SK-N-SH treated with all-trans-retinoic acid at 6 μM for 48 hours (cell line): ENCODE measurements at regions not wholly inside any gene's neighbourhood (a gene's known extent, or its start where the extent isn't known, plus 50 kb on each side); places are given as distances from the start of the nearest gene placed in this dataset.

Source experiments
- ATAC-seq: fragments of 200-7000 bp; cut with Tn5 transposase; 3 replicates; pipeline ENCODE4 v1.9.1; 2020; ENCODE audit warnings: mild to moderate bottlenecking, moderate library complexity
- ARNTL ChIP-seq: fragments of 450-650 bp; formaldehyde crosslinking; IDR thresholded peaks from 2 replicates; pipeline ENCODE4 v1.5.0; 2020; ENCODE audit warnings: low read depth, mild to moderate bottlenecking, moderate library complexity, borderline replicate concordance
- BACH2 ChIP-seq: fragments of 250-450 bp; sonication (Bioruptor Pico); IDR thresholded peaks from 2 replicates; pipeline ENCODE4 v1.9.0; 2021; ENCODE audit warnings: mild to moderate bottlenecking, borderline replicate concordance
- CSDC2 ChIP-seq: fragments of 250-450 bp; sonication (Bioruptor Pico); IDR thresholded peaks from 2 replicates; pipeline ENCODE4 v1.5.0; 2020; ENCODE audit warnings: mild to moderate bottlenecking, moderate library complexity
- CSRNP3 ChIP-seq: fragments of 250-450 bp; sonication (Bioruptor Pico); IDR thresholded peaks from 2 replicates; pipeline ENCODE4 v1.5.1; 2021; ENCODE audit warnings: mild to moderate bottlenecking, moderate library complexity
- ESRRG ChIP-seq: fragments of 250-450 bp; sonication (Bioruptor Pico); IDR thresholded peaks from 2 replicates; pipeline ENCODE4 v1.6.1; 2021; ENCODE audit warnings: mild to moderate bottlenecking
- GLIS3 ChIP-seq: fragments of 250-450 bp; sonication (Bioruptor Pico); IDR thresholded peaks from 2 replicates; pipeline ENCODE4 v1.5.0; 2020; ENCODE audit warnings: mild to moderate bottlenecking, moderate library complexity
- ISL1 ChIP-seq: fragments of 250-450 bp; sonication (Bioruptor Pico); IDR thresholded peaks from 2 replicates; pipeline ENCODE4 v2.1.2; 2022; ENCODE audit warnings: mild to moderate bottlenecking, moderate library complexity
- OSR1 ChIP-seq: fragments of 250-450 bp; sonication (Bioruptor Pico); IDR thresholded peaks from 2 replicates; pipeline ENCODE4 v1.8.0; 2022; ENCODE audit warnings: moderate library complexity, mild to moderate bottlenecking, inconsistent platforms
- PATZ1 ChIP-seq: fragments of 250-450 bp; sonication (Bioruptor Pico); IDR thresholded peaks from 2 replicates; pipeline ENCODE4 v1.8.0; 2020; ENCODE audit warnings: mild to moderate bottlenecking, moderate library complexity, borderline replicate concordance
- PPARA ChIP-seq: fragments of 250-450 bp; sonication (Bioruptor Pico); IDR thresholded peaks from 2 replicates; pipeline ENCODE4 v1.5.0; 2020; ENCODE audit warnings: mild to moderate bottlenecking, borderline replicate concordance
- RARB ChIP-seq: fragments of 250-450 bp; sonication (Bioruptor Pico); IDR thresholded peaks from 2 replicates; pipeline ENCODE4 v1.8.0; 2021; ENCODE audit warnings: mild to moderate bottlenecking, moderate library complexity
- TCF4 ChIP-seq: fragments of 250-450 bp; sonication (Bioruptor Pico); IDR thresholded peaks from 2 replicates; pipeline ENCODE4 v1.8.0; 2021; ENCODE audit warnings: mild to moderate bottlenecking, moderate library complexity, borderline replicate concordance
- TOX ChIP-seq: fragments of 250-450 bp; sonication (Bioruptor Pico); IDR thresholded peaks from 2 replicates; pipeline ENCODE4 v1.8.0; 2021; ENCODE audit warnings: mild to moderate bottlenecking, moderate library complexity, borderline replicate concordance
- TSHZ2 ChIP-seq: fragments of 250-450 bp; sonication (Bioruptor Pico); IDR thresholded peaks from 2 replicates; pipeline ENCODE4 v1.5.0; 2020; ENCODE audit warnings: mild to moderate bottlenecking, moderate library complexity
- ZC3H10 ChIP-seq: fragments of 250-450 bp; sonication (Bioruptor Pico); IDR thresholded peaks from 2 replicates; pipeline ENCODE4 v1.5.1; 2021; ENCODE audit warnings: mild to moderate bottlenecking, moderate library complexity
- ZFP3 ChIP-seq: fragments of 250-450 bp; sonication (Bioruptor Pico); IDR thresholded peaks from 2 replicates; pipeline ENCODE4 v1.5.0; 2020; ENCODE audit warnings: mild to moderate bottlenecking, moderate library complexity
- ZFP30 ChIP-seq: fragments of 450-650 bp; formaldehyde crosslinking; IDR thresholded peaks from 2 replicates; pipeline ENCODE4 v1.5.0; 2022; ENCODE audit warnings: mild to moderate bottlenecking, moderate library complexity
- ZNF565 ChIP-seq: fragments of 450-650 bp; formaldehyde crosslinking; conservative IDR thresholded peaks from 2 replicates; pipeline ENCODE4 v1.5.0; 2020; ENCODE audit warnings: low read depth, mild to moderate bottlenecking, moderate library complexity
- ZNF8 ChIP-seq: fragments of 450-650 bp; formaldehyde crosslinking; IDR thresholded peaks from 2 replicates; pipeline ENCODE4 v1.5.0; 2020; ENCODE audit warnings: mild to moderate bottlenecking, moderate library complexity

- ATAC-seq = no peak
- TF ChIP-seq OSR1 (CRISPR knock-in tag) (no peak), PATZ1 (CRISPR knock-in tag) (no peak), ZC3H10 (CRISPR knock-in tag) (no peak), ARNTL (CRISPR knock-in tag) (no peak), RARB (CRISPR knock-in tag) (no peak), ZFP3 (CRISPR knock-in tag) (no peak), GLIS3 (CRISPR knock-in tag) (no peak), CSRNP3 (CRISPR knock-in tag) (no peak), ZFP30 (no peak), ZNF8 (CRISPR knock-in tag) (no peak), ISL1 (CRISPR knock-in tag) (no peak), TCF4 (CRISPR knock-in tag) (no peak), PPARA (no peak), ESRRG (CRISPR knock-in tag) (no peak)
Measured at GRCh38 chr1:109822749-109823542, 59.2 kb upstream of the EPS8L3 start.

GRCh38 chr1:109821831-109822745, 58.4 kb upstream of the EPS8L3 start:
- TF ChIP-seq ESRRG (CRISPR knock-in tag) (no peak), ZNF8 (CRISPR knock-in tag) (no peak), ZFP3 (CRISPR knock-in tag) (no peak), CSDC2 (CRISPR knock-in tag) (no peak), ZFP30 (no peak), GLIS3 (CRISPR knock-in tag) (no peak), PPARA (no peak), TOX (CRISPR knock-in tag) (no peak), CSRNP3 (CRISPR knock-in tag) (no peak), ZNF565 (CRISPR knock-in tag) (no peak)
- ATAC-seq = peak; percentile 36

GRCh38 chr1:109821221-109821669, 57.5 kb upstream of the EPS8L3 start:
- peak; percentile 89 for ATAC-seq

More at GRCh38 chr1:109821221-109821669, 57.5 kb upstream of the EPS8L3 start:
- TF ChIP-seq ISL1 (CRISPR knock-in tag) = no peak
- no peak for TF ChIP-seq PPARA
- TF ChIP-seq ZFP30 = no peak
- TF ChIP-seq ZFP3 (CRISPR knock-in tag) = no peak
- no peak for TF ChIP-seq BACH2 (CRISPR knock-in tag)
- no peak for TF ChIP-seq ARNTL (CRISPR knock-in tag)
- no peak for TF ChIP-seq GLIS3 (CRISPR knock-in tag)
- TF ChIP-seq TCF4 (CRISPR knock-in tag) = no peak
- TF ChIP-seq ZNF565 (CRISPR knock-in tag) = no peak
- TF ChIP-seq RARB (CRISPR knock-in tag) = no peak
- TF ChIP-seq TSHZ2 (CRISPR knock-in tag) = no peak
- TF ChIP-seq ESRRG (CRISPR knock-in tag) = no peak
- no peak for TF ChIP-seq CSRNP3 (CRISPR knock-in tag)
- no peak for TF ChIP-seq TOX (CRISPR knock-in tag)
